Brain microvascular endothelial cell (primary cell): ENCODE measurements at regions not wholly inside any gene's neighbourhood (a gene's known extent, or its start where the extent isn't known, plus 50 kb on each side); places are given as distances from the start of the nearest gene placed in this dataset.

Experiments used
- DNase-seq: peaks from one replicate; pipeline ENCODE4 v3.0.0-alpha.2; 2020
- H3K27ac ChIP-seq: fragments of 250-450 bp; sonication (Bioruptor Pico); 2 replicates; pipeline ENCODE4 v1.5.1; 2020; ENCODE audit warnings: mild to moderate bottlenecking, moderate library complexity
- H3K27me3 ChIP-seq: fragments of 250-450 bp; sonication (Bioruptor Pico); replicated peaks from 2 replicates; pipeline ENCODE4 v1.5.1; 2020; ENCODE audit warnings: mild to moderate bottlenecking
- H3K36me3 ChIP-seq: fragments of 250-450 bp; sonication (Bioruptor Pico); replicated peaks from 2 replicates; pipeline ENCODE4 v1.5.1; 2020; ENCODE audit warnings: mild to moderate bottlenecking
- H3K4me3 ChIP-seq: 2 replicates; pipeline ENCODE4 v1.5.1; 2011; ENCODE audit warnings: low read depth, mild to moderate bottlenecking, control low read depth, low read length, moderate library complexity
- CTCF ChIP-seq: IDR thresholded peaks from 2 replicates; pipeline ENCODE4 v1.5.1; 2011; ENCODE audit warnings: low read depth, mild to moderate bottlenecking, moderate library complexity, low read length, control low read depth, inconsistent platforms; ENCODE audit errors: missing control alignments
- in situ Hi-C: cut with HindIII; loops from 2 replicates; pipeline ENCODE4 v1.10.0; 2017; ENCODE audit warnings: low sequenced_read_pairs, low pct_ligation_motif_present

- no peak for TF ChIP-seq CTCF
- Histone ChIP-seq H3K4me3 (no peak overlapping the region), H3K36me3 (no peaks in the 10 kb centered on the region), H3K27me3 (no peaks in the 10 kb centered on the region), H3K27ac (no peak overlapping the region)
- in situ Hi-C loops, result no loop called here
- DNase-seq, result no peak
These were observed 415.3 kb downstream of the KIF2B start for GRCh38 chr17:54237911-54238515.

DNA sequence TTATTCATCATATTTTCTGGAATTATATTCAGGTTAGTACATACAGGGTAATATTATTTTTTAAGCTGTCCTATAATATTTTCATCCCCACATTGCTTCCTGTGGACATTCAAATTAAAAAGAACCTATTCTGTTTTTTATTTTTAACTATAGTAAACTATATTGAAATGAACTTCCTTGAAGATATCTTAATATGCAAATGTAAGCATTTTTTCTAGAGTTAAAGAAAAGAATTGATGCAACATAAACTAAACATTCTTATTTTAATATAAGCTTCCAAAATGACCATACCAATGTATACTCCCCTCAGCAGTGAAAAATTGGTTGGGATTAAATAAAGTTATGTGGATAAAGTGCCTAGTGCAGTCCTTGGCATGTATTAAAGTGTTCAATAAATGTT is 416.6 kb downstream of the KIF2B start:
- Histone ChIP-seq H3K4me3 (no peak overlapping the region), H3K27me3 (no peaks in the 10 kb centered on the region), H3K36me3 (no peaks in the 10 kb centered on the region), H3K27ac (no peak overlapping the region)
- in situ Hi-C loops, result no loop called here
- TF ChIP-seq CTCF, result no peak
- DNase-seq, result no peak

DNA sequence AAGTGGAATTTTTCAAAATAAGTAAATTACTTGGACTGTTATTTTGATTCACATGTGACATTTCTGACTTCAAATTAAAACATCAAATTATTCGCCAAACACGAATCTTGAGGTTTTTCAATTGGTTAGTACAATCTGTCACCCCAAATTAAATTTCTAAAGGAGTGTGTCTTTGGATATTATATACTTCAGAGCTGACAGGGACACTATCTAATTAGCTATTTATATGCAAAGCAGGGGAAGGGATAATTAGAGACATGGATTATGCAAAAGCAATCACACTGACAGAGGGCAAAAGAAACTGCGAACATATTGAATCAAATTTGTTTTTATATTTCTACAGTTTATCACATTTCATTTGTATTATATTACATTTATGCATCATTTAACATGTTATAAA is 433.0 kb downstream of the KIF2B start:
- no peak overlapping the region for H3K27ac ChIP-seq
- no peak for TF ChIP-seq CTCF
- H3K36me3 ChIP-seq, result no peaks in the 10 kb centered on the region
- no peaks in the 10 kb centered on the region for H3K27me3 ChIP-seq
- in situ Hi-C loops, result no loop called here
- no peak for DNase-seq
- H3K4me3 ChIP-seq, result no peak overlapping the region

DNA sequence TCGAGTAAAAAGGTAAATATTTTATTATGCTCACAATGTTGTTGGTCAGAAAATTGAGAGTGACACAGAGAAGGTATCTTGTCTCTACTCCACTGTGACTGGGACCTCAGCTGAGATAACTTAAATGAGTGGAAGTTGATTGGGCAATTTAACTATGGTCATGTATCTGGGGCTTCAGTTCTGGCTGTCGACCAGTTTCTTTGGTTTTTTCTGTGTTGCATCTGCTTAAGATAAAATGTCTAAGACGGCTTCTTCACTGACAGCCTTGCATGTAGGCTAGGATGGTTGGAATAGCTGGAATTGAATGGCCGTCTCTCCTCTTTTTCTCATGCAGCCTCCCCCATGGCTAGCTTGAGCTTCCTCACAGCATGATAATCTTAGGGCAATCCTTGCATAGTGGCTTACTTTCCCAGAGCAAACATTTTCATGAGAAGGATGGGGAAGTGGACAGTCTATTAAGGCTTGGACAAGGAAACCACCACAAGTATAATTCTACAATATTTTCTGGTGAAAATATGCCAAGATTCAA is 433.7 kb downstream of the KIF2B start:
- Histone ChIP-seq H3K27me3 (no peaks in the 10 kb centered on the region), H3K27ac (no peak overlapping the region), H3K4me3 (no peak overlapping the region), H3K36me3 (no peaks in the 10 kb centered on the region)
- TF ChIP-seq CTCF, result no peak
- in situ Hi-C loops, result no loop called here
- DNase-seq, result no peak

DNA sequence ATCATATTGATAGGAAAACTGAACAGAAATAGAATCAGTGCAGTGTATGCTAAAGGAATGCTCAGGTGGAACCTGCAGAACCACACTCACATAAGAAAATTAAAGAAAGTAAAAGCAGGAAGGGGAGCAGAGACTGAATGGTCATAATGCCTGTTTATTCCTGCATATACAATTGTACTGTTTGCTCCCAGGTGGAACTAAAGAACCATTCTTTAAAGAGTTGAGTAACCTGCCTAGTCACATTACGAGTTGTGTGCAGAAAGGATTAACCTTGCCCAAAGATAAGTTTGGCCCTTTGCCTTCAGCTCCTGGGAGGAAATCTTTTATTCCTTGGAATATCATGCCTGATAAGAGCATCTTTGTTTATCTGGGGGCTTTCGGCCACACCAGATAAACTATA is 434.7 kb downstream of the KIF2B start:
- Histone ChIP-seq H3K36me3 (no peaks in the 10 kb centered on the region), H3K27me3 (no peaks in the 10 kb centered on the region), H3K4me3 (no peak overlapping the region), H3K27ac (no peak overlapping the region)
- no peak for TF ChIP-seq CTCF
- in situ Hi-C loops, result no loop called here
- DNase-seq, result no peak

DNA sequence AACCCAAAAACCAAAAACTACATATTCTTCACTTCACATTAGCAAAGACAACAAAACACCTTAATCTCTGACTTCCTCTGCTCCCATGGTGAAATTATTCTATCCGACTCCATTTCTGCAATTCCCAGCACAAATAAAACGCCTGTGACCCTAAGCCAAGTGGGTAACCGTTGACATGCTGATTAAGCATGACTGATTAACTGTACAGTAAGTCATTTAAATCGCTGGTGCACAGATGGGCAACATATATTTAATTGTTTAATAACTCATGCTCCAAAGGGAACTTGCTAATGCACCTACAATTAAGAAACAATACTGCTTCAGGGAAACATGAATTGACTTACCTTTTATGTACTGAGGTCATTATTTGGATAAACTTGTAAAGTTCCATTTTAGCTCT is 436.7 kb downstream of the KIF2B start:
- in situ Hi-C loops, result no loop called here

More for the DNA sequence above, 436.7 kb downstream of the KIF2B start:
- TF ChIP-seq CTCF, result no peak
- DNase-seq, result no peak
- no peak overlapping the region for H3K4me3 ChIP-seq
- H3K36me3 ChIP-seq, result no peaks in the 10 kb centered on the region
- H3K27me3 ChIP-seq, result no peaks in the 10 kb centered on the region
- no peak overlapping the region for H3K27ac ChIP-seq
